Right atrium auricular region (tissue), 2 donors: ENCODE measurements at regions not wholly inside any gene's neighbourhood (a gene's known extent, or its start where the extent isn't known, plus 50 kb on each side); places are given as distances from the start of the nearest gene placed in this dataset.

Experiments
- DNase-seq: peaks from one replicate; pipeline ENCODE4 v3.0.0-alpha.2; 2019; ENCODE audit warnings: low spot score
- H3K27ac ChIP-seq, 2 donors: fragments of 200-600 bp; sonication (generic); 1 replicate in 1 of 2; 2 replicates in 1 of 2; pipeline ENCODE4 v1.5.1; 2016 to 2019
- H3K27me3 ChIP-seq, 2 donors: fragments of 200-600 bp; sonication (generic); one replicate each; pipeline versions ENCODE4 v1.5.1 to v1.6.0; 2017 to 2019
- H3K36me3 ChIP-seq: fragments of 200-600 bp; sonication (generic); one replicate; pipeline ENCODE4 v1.5.1; 2016
- H3K4me1 ChIP-seq, 2 donors: fragments of 200-600 bp; sonication (generic); one replicate each; pipeline versions ENCODE4 v1.5.1 to v1.6.0; 2017 to 2019
- H3K4me3 ChIP-seq, 2 donors: fragments of 200-600 bp; sonication (generic); 1 replicate in 1 of 2; 2 replicates in 1 of 2; pipeline ENCODE4 v1.5.1; 2017 to 2019; ENCODE audit warnings: mild to moderate bottlenecking in 1 of 2, moderate library complexity in 1 of 2
- H3K9me3 ChIP-seq, 2 donors: fragments of 200-600 bp; sonication (generic); one replicate each; pipeline ENCODE4 v1.5.1; 2019
- CTCF ChIP-seq, 2 donors: fragments of 200-600 bp; sonication (generic); IDR thresholded peaks; one replicate each; pipeline ENCODE4 v1.5.1; 2019; ENCODE audit warnings: antibody characterized with exemption in 2 of 2

GRCh38 chr14:104294628-104294982 lies 156.2 kb downstream of the KIF26A start:
- peaks cover 0 to 5% of the 10 kb centered on the region in 2 donors for H3K27me3 ChIP-seq
- no peak overlapping the region for H3K27ac ChIP-seq
- no peaks in the 10 kb centered on the region for H3K4me1 ChIP-seq
- no peak for DNase-seq
- no peak for TF ChIP-seq CTCF (IDR thresholded peaks at IDR 0.05)
- H3K36me3 ChIP-seq: no peaks in the 10 kb centered on the region
- no peak overlapping the region for H3K4me3 ChIP-seq
- no peaks in the 10 kb centered on the region for H3K9me3 ChIP-seq

GRCh38 chr14:104294983-104295680 lies 156.7 kb downstream of the KIF26A start:
- Histone ChIP-seq H3K4me1 (peaks cover 0 to 5% of the 10 kb centered on the region in 2 donors), H3K9me3 (no peaks in the 10 kb centered on the region), H3K36me3 (no peaks in the 10 kb centered on the region), H3K4me3 (no peak overlapping the region), H3K27me3 (peaks cover 0 to 5% of the 10 kb centered on the region in 2 donors), H3K27ac (no peak overlapping the region)
- no peak for TF ChIP-seq CTCF (IDR thresholded peaks at IDR 0.05)
- DNase-seq: no peak

GRCh38 chr14:104295681-104296387 lies 157.4 kb downstream of the KIF26A start:
- DNase-seq: no peak
- Histone ChIP-seq H3K27me3 (peaks cover 0 to 5% of the 10 kb centered on the region in 2 donors), H3K36me3 (no peaks in the 10 kb centered on the region), H3K4me3 (no peak overlapping the region), H3K9me3 (no peaks in the 10 kb centered on the region), H3K27ac (no peak overlapping the region), H3K4me1 (peaks cover 0 to 6% of the 10 kb centered on the region in 2 donors)
- no peak for TF ChIP-seq CTCF (IDR thresholded peaks at IDR 0.05)

GRCh38 chr14:104296388-104297312 lies 158.3 kb downstream of the KIF26A start:
- Histone ChIP-seq H3K4me1 (peaks cover 0 to 6% of the 10 kb centered on the region in 2 donors), H3K27me3 (peaks cover 0 to 5% of the 10 kb centered on the region in 2 donors), H3K27ac (no peak overlapping the region), H3K36me3 (no peaks in the 10 kb centered on the region), H3K9me3 (no peaks in the 10 kb centered on the region), H3K4me3 (no peak overlapping the region)
- DNase-seq: no peak
- no peak for TF ChIP-seq CTCF (IDR thresholded peaks at IDR 0.05)

- Histone ChIP-seq H3K27ac (no peak overlapping the region), H3K27me3 (peaks cover 0 to 5% of the 10 kb centered on the region in 2 donors), H3K4me3 (no peak overlapping the region), H3K4me1 (peaks cover 0 to 6% of the 10 kb centered on the region in 2 donors), H3K36me3 (no peaks in the 10 kb centered on the region), H3K9me3 (no peaks in the 10 kb centered on the region)
- no peak for DNase-seq
- TF ChIP-seq CTCF (IDR thresholded peaks at IDR 0.05): no peak
Measured at GRCh38 chr14:104297313-104297704, 158.9 kb downstream of the KIF26A start.
